ENCODE measurements at regions not wholly inside any gene's neighbourhood (a gene's known extent, or its start where the extent isn't known, plus 50 kb on each side); places are given as distances from the start of the nearest gene placed in this dataset.
"Not testable (repeated sequence)": the region's sequence is repeated elsewhere in the genome, so short reads cannot be mapped to it uniquely, and the experiment has no call there.

GRCh38 chr3:145557405-145557804 is 603.6 kb downstream of the PLOD2 start:
- no peak for DNase-seq (ENCODE audit: low spot score)

GRCh38 chr3:145578471-145578870 is 582.5 kb downstream of the PLOD2 start:
- DNase-seq (ENCODE audit: low spot score), result no peak

- DNase-seq (ENCODE audit: low spot score), result no peak
Observed at GRCh38 chr3:145581694-145582093, 579.3 kb downstream of the PLOD2 start.

- no peak for DNase-seq (ENCODE audit: low spot score)
Observed at GRCh38 chr3:145604851-145605250, 556.1 kb downstream of the PLOD2 start.

- DNase-seq (ENCODE audit: low spot score), result no peak
Observed at GRCh38 chr3:145620002-145620401, 541.0 kb downstream of the PLOD2 start.

- no peak for DNase-seq (ENCODE audit: low spot score)
Observed at GRCh38 chr3:145620486-145620885, 540.5 kb downstream of the PLOD2 start.

GRCh38 chr3:145623349-145623748 is 537.6 kb downstream of the PLOD2 start:
- DNase-seq (ENCODE audit: low spot score), result no peak

- no peak for DNase-seq (ENCODE audit: low spot score)
Observed at GRCh38 chr3:145628211-145628610, 532.8 kb downstream of the PLOD2 start.

- DNase-seq (ENCODE audit: low spot score), result no peak
Observed at GRCh38 chr3:145637105-145637504, 523.9 kb downstream of the PLOD2 start.

GRCh38 chr3:145639003-145639606 is 521.9 kb downstream of the PLOD2 start:
- no peak for DNase-seq (ENCODE audit: low spot score)

- DNase-seq (ENCODE audit: low spot score), result no peak
Observed at GRCh38 chr3:145639875-145640274, 521.1 kb downstream of the PLOD2 start.

GRCh38 chr3:145648396-145648795 is 512.6 kb downstream of the PLOD2 start:
- no peak for DNase-seq (ENCODE audit: low spot score)

GRCh38 chr3:145649368-145649887 is 511.6 kb downstream of the PLOD2 start:
- no peak for DNase-seq (ENCODE audit: low spot score)

- no peak for DNase-seq (ENCODE audit: low spot score)
Observed at GRCh38 chr3:145650170-145650569, 510.8 kb downstream of the PLOD2 start.

GRCh38 chr3:145671121-145671520 is 489.9 kb downstream of the PLOD2 start:
- no peak for DNase-seq (ENCODE audit: low spot score)

GRCh38 chr3:145673838-145674237 is 487.1 kb downstream of the PLOD2 start:
- no peak for DNase-seq (ENCODE audit: low spot score)

GRCh38 chr3:145678401-145678800 is 482.6 kb downstream of the PLOD2 start:
- no peak for DNase-seq (ENCODE audit: low spot score)

- DNase-seq (ENCODE audit: low spot score), result no peak
Observed at GRCh38 chr3:145681181-145681580, 479.8 kb downstream of the PLOD2 start.

GRCh38 chr3:145687978-145688377 is 473.0 kb downstream of the PLOD2 start:
- DNase-seq (ENCODE audit: low spot score), result not testable (repeated sequence)

- DNase-seq (ENCODE audit: low spot score), result no peak
Observed at GRCh38 chr3:145692751-145693150, 468.2 kb downstream of the PLOD2 start.

GRCh38 chr3:145696011-145696410 is 465.0 kb downstream of the PLOD2 start:
- no peak for DNase-seq (ENCODE audit: low spot score)

GRCh38 chr3:145698250-145698649 is 462.7 kb downstream of the PLOD2 start:
- no peak for DNase-seq (ENCODE audit: low spot score)

GRCh38 chr3:145698749-145699148 is 462.2 kb downstream of the PLOD2 start:
- DNase-seq (ENCODE audit: low spot score), result no peak

GRCh38 chr3:145704020-145704419 is 457.0 kb downstream of the PLOD2 start:
- DNase-seq (ENCODE audit: low spot score), result no peak
